HG03066 (cell line): ENCODE measurements at regions not wholly inside any gene's neighbourhood (a gene's known extent, or its start where the extent isn't known, plus 50 kb on each side); places are given as distances from the start of the nearest gene placed in this dataset.

Experiments used
- ATAC-seq: cut with Tn5 transposase; IDR thresholded peaks from one replicate; pipeline ENCODE4 v1.9.1; 2021; ENCODE audit warnings: low read depth; ENCODE audit not compliant: unreplicated experiment

DNA sequence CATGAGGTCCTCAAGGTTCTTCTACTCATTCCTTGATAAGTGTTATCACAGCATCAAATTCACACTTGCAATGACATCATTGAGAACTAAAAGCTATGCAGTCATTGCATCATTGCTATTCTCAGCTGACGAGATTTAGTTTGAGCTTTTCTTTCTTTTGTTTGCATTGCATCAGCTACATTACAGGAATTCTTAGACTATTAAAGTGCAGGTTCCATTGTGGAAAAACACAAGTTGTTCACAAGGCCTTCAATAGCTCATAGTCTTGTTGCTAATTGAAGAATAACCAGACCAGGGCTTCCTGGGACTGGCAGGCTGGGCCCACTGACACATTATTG lies 139.3 kb downstream of the CXCL12 start:
- no peak for ATAC-seq

- ATAC-seq: no peak
Measured at GRCh38 chr10:44244745-44245600, 139.9 kb downstream of the CXCL12 start.

- no peak for ATAC-seq
Measured at GRCh38 chr10:44243851-44244510, 140.9 kb downstream of the CXCL12 start.

- ATAC-seq: no peak
Measured at GRCh38 chr10:44242826-44243225, 142.1 kb downstream of the CXCL12 start.

- ATAC-seq: no peak
Measured at GRCh38 chr10:44242091-44242490, 142.8 kb downstream of the CXCL12 start.

DNA sequence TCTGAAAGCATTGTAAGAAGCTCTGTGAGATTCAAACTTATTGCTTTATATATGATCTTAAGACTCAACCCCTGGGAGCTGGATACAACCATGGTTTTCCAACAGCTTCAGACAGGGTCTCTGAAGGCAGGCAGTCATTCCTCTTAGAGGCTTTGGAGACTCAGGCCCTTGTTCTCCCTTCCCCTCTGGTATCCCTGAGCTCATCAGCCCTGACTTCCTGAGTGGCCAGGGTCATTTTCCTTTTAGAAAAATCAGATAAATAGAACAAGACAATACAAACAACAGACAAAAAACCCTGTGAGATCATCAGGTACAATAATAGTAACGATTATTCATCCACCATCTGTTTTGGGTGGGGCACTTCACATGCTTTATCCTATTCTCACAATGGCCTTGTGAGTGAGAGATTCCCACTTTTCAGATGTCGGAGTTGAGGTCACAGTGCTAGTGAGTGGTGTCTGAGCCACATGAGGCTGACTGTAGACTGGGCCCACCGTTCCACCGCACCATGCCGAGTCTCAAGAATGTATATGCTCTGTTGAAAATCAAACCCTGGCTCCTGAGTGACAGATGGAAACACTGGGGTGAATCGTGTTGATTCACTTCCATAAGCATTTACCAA lies 144.2 kb downstream of the CXCL12 start:
- no peak for ATAC-seq

- no peak for ATAC-seq
Measured at GRCh38 chr10:44238212-44238611, 146.7 kb downstream of the CXCL12 start.

GRCh38 chr10:44237364-44238049 lies 147.4 kb downstream of the CXCL12 start:
- no peak for ATAC-seq

DNA sequence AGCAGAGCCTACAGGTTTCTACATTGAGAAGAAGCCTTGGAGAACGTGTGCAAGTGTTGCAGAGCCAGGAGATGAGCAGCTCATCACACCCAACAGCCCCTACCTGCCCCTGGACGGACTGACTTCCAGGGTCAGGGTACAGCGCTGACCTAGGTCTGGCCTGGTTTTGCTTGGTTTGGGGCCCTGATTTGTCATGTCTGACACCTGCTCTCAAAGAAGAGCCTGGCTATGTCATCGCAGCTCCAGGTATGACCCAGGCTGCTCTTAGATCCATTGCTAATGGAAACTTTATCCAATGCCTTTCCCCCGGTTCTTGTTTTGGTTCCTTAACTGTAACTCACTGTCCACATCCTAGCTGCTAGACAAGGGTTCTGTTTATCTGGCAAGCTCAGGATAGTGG lies 149.5 kb downstream of the CXCL12 start:
- no peak for ATAC-seq

DNA sequence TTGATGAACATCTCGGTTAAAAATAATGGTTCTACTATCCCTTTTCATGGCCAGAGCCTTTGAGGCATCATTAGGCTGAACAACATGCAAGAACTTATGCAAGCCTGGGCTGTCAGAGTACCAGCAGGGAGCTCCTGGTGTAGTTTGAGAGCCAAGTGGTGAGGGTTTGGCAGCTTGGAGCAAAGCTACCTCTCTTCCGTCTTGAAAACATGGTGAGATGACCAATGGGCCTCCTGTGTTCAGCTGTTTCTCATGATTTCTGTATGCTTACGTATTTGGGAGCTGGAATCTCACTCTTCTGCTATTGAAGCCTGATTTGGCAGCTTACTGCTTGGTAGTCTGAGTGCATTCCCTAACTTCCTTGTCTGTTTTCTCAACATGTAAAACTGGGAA lies 150.4 kb downstream of the CXCL12 start:
- no peak for ATAC-seq

- ATAC-seq: no peak
Measured at GRCh38 chr10:44233561-44234482, 151.1 kb downstream of the CXCL12 start.

- ATAC-seq: no peak
Measured at GRCh38 chr10:44217274-44217820, 167.6 kb downstream of the CXCL12 start.

GRCh38 chr10:44216073-44216472 lies 168.8 kb downstream of the CXCL12 start:
- ATAC-seq: no peak

- ATAC-seq: no peak
Measured at GRCh38 chr10:44209811-44210210, 175.1 kb downstream of the CXCL12 start.

DNA sequence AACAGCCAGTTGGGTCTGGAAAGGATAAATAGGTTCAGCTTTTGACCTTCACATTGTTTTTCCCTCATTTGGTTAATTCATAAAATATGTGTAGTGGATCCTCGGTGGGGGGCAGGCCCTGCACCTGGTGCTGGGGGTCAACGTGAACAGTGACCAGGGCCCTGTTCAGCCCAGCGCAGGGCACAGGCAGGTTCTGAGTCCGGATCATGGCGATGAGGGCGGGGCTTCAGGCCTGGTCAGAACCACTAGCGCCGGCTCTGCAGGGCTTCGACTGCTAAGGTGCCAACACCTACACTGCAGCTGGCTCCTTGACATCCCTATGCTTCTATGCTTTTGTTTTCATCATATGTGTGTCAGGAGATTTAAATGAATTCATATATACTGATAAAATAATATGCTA lies 177.7 kb downstream of the CXCL12 start:
- no peak for ATAC-seq

DNA sequence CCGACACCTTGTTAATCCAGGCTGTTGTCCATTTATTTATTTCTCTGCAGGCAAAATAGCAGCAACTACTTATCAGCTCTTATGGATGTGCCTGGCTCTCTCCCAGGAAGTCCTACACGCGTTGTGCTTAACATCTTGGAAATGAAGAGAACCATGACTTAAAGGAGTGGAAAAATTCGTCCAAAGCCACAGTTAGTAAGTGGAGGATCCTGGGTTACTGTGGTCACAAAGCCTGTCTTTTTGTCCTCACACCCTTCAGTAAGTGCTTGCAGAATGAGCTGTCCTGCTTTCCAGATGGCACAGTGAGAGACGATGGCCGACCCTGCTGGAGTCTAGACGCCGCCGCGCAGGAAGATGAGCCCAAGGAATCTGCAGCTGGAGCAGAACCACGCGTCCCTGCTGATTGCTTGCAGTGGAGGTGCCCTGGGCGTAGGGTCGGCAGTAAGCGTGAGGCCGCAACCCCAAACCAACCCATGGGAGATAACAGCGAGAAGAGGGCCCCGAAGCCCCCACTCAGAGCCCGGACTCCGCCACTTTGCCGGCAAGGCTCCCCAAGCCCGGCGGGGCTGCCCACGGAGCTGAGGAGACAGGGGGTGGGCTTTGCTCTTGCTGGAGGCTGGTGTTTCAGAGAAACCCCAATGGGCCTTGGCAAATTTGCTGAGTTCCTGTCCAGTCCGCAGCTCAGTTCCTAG lies 178.6 kb downstream of the CXCL12 start:
- no peak for ATAC-seq

DNA sequence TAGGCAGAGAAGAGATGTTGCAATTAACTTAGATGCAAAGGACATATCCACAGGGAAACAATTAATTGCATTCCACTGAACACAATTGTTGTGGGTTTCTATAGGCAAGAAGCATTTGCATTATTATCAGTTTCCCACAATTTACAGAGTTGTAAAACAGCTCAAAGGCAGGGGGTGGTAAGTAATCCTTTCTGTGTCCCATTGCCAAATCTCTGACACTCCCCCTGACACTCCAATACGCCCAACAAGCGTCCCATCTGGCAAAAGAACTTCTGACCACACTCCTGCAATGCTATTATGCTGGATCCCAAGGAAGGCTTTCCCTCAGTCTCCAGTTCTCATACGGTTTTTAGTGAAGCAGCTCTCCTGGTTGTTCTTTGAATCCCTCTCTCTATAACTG lies 179.8 kb downstream of the CXCL12 start:
- no peak for ATAC-seq

GRCh38 chr10:44203535-44203934 lies 181.4 kb downstream of the CXCL12 start:
- ATAC-seq: no peak

GRCh38 chr10:44202952-44203351 lies 181.9 kb downstream of the CXCL12 start:
- no peak for ATAC-seq
